ENCODE measurements at regions not wholly inside any gene's neighbourhood (a gene's known extent, or its start where the extent isn't known, plus 50 kb on each side); places are given as distances from the start of the nearest gene placed in this dataset.

DNA sequence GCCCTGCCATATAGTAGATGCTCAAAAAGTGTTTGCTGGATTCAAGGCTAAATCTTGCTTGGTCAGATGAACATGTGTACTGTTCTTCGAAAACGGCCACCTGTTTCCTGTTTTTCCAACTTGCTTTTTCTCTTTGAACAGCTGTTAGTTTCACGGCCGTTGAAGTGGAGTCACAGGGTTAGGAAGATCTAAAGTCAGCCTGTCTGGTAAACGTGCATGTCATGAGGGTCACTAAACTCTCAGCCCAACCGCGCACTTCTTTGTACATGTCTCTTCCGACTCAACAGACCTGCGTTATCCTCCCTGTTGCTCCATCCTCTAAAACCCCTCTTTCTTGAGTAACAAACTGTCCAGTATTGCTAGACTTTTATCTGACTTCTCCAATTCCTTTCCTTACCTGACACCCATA lies 93.2 kb upstream of the MAN1A1 start:
- H4K5ac ChIP-seq (ENCODE audit: insufficient read length, low read depth, low read length) = no peak overlapping the region
- DNase-seq = no peak
- H3K4me1 ChIP-seq (ENCODE audit: insufficient read depth, low read length) = peaks cover 3% of the 10 kb centered on the region; the same call in 1 of the 2 replicates
- peaks cover 0 to 6% of the 10 kb centered on the region in 2 experiments; a peak in 4 of 5 replicates for H3K9me3 Mint-ChIP-seq
- no peak overlapping the region for H2BK12ac ChIP-seq (ENCODE audit: insufficient read length, low read depth, low read length)
- no peak overlapping the region for H2BK15ac ChIP-seq (ENCODE audit: low read depth, low read length)
- H3K27ac ChIP-seq (ENCODE audit: insufficient read length, low read depth, low read length) = no peak overlapping the region
- H3K36me3 Mint-ChIP-seq (ENCODE audit: insufficient read depth in 1 of 3, low read depth in 3 of 3) = peaks cover 0 to 2% (median 0%) of the 10 kb centered on the region in 3 experiments; a peak in 2 of 7 replicates
- no peak overlapping the region for H3K18ac ChIP-seq (ENCODE audit: insufficient read length, low read depth, low read length)
- H3K27me3 Mint-ChIP-seq (ENCODE audit: low read depth) = no peaks in the 10 kb centered on the region
- no peaks in the 10 kb centered on the region for H3K23me2 ChIP-seq (ENCODE audit: insufficient read length, low read depth, low read length, poor library complexity, severe bottlenecking)
- no peaks in the 10 kb centered on the region for H3K9me3 ChIP-seq (ENCODE audit: control insufficient read depth, low read depth, low read length)
- no CpG with 5 or more reads among the region's 9 CpGs for WGBS (ENCODE audit: extremely low coverage, insufficient read length, low lambda C conversion rate)
- no peak overlapping the region for H3K27ac Mint-ChIP-seq
- peaks cover 10% of the 10 kb centered on the region in 2 experiments for H3K4me1 Mint-ChIP-seq
- H3K56ac ChIP-seq (ENCODE audit: insufficient read length, low read depth, low read length) = no peak overlapping the region
- H2BK5ac ChIP-seq (ENCODE audit: insufficient read length, low read length) = no peak overlapping the region
- no peak overlapping the region for H4K8ac ChIP-seq (replicated peaks; ENCODE audit: insufficient read length, low read depth, low read length)
- no peaks in the 10 kb centered on the region for H4K20me1 ChIP-seq (ENCODE audit: control insufficient read depth, insufficient read depth, insufficient read length)
- H2BK20ac ChIP-seq (ENCODE audit: low read depth, low read length, poor library complexity, severe bottlenecking) = no peak overlapping the region
- no peak overlapping the region for H3K14ac ChIP-seq (ENCODE audit: insufficient read depth, low read length)
- TF ChIP-seq, protein P1, sequence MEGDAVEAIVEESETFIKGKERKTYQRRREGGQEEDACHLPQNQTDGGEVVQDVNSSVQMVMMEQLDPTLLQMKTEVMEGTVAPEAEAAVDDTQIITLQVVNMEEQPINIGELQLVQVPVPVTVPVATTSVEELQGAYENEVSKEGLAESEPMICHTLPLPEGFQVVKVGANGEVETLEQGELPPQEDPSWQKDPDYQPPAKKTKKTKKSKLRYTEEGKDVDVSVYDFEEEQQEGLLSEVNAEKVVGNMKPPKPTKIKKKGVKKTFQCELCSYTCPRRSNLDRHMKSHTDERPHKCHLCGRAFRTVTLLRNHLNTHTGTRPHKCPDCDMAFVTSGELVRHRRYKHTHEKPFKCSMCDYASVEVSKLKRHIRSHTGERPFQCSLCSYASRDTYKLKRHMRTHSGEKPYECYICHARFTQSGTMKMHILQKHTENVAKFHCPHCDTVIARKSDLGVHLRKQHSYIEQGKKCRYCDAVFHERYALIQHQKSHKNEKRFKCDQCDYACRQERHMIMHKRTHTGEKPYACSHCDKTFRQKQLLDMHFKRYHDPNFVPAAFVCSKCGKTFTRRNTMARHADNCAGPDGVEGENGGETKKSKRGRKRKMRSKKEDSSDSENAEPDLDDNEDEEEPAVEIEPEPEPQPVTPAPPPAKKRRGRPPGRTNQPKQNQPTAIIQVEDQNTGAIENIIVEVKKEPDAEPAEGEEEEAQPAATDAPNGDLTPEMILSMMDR (conservative IDR thresholded peaks at IDR 0.05) = no peak
- H3K79me2 ChIP-seq (ENCODE audit: insufficient read depth, low read length) = no peaks in the 10 kb centered on the region
- no peak overlapping the region for H3K4ac ChIP-seq (ENCODE audit: low read depth, low read length)
- no peak overlapping the region for H2AK5ac ChIP-seq (ENCODE audit: insufficient read length, low read length)
- no peak overlapping the region for H2BK120ac ChIP-seq (ENCODE audit: low read depth, low read length, poor library complexity, severe bottlenecking)
- H3K23ac ChIP-seq (ENCODE audit: insufficient read length, low read depth, low read length) = no peak overlapping the region
- H3K79me1 ChIP-seq (ENCODE audit: insufficient read depth, low read depth, low read length, poor library complexity, severe bottlenecking) = no peaks in the 10 kb centered on the region
- H3K4me3 Mint-ChIP-seq = no peak overlapping the region
- H2AFZ ChIP-seq (ENCODE audit: low read length) = no peak overlapping the region
- H4K91ac ChIP-seq (ENCODE audit: insufficient read length, low read depth, low read length) = no peak overlapping the region
- no peak overlapping the region for H3K4me2 ChIP-seq (ENCODE audit: insufficient read depth, insufficient read length, low read length)
- no peak overlapping the region for H3T11ph ChIP-seq (ENCODE audit: low read length)
- no peak overlapping the region for H3K9ac ChIP-seq (ENCODE audit: extremely low read depth, insufficient read length, low read length)
- H3K27me3 ChIP-seq (ENCODE audit: insufficient read depth, low read length) = no peaks in the 10 kb centered on the region

Data from H9 (cell line).